NT2/D1 (cell line): ENCODE measurements at regions not wholly inside any gene's neighbourhood (a gene's known extent, or its start where the extent isn't known, plus 50 kb on each side); places are given as distances from the start of the nearest gene placed in this dataset.

Experiments
- DNase-seq: peaks from one replicate; pipeline ENCODE4 v3.0.0-alpha.2; 2011; ENCODE audit warnings: low read depth, low spot score
- H3K27me3 ChIP-seq: 2 replicates; pipeline ENCODE4 v1.6.0; 2011; ENCODE audit warnings: mild to moderate bottlenecking; ENCODE audit not compliant: insufficient read length, insufficient read depth
- H3K36me3 ChIP-seq: 2 replicates; pipeline ENCODE4 v1.6.1; 2011; ENCODE audit warnings: mild to moderate bottlenecking, low read length, mixed read lengths; ENCODE audit not compliant: insufficient read depth, insufficient read length
- H3K4me1 ChIP-seq: 2 replicates; pipeline ENCODE4 v1.5.1; 2011; ENCODE audit not compliant: insufficient read depth, insufficient read length
- H3K4me3 ChIP-seq: 2 replicates; pipeline ENCODE4 v1.5.1; 2011; ENCODE audit warnings: low read depth; ENCODE audit not compliant: insufficient read length
- H3K9ac ChIP-seq: 2 replicates; pipeline ENCODE4 v1.6.0; 2011; ENCODE audit warnings: low read depth; ENCODE audit not compliant: insufficient read length
- H3K9me3 ChIP-seq: 2 replicates; pipeline ENCODE4 v1.5.1; 2011; ENCODE audit warnings: mild to moderate bottlenecking, low read length; ENCODE audit not compliant: insufficient read depth
- SUZ12 ChIP-seq: IDR thresholded peaks from 2 replicates; pipeline ENCODE4 v1.6.1; 2011; ENCODE audit not compliant: insufficient read length, insufficient read depth; ENCODE audit errors: extremely low read depth
- YY1 ChIP-seq: IDR thresholded peaks from 2 replicates; pipeline ENCODE4 v1.6.1; 2011; ENCODE audit not compliant: insufficient read length, insufficient read depth
- ZNF274 ChIP-seq: IDR thresholded peaks from 2 replicates; pipeline ENCODE4 v1.6.1; 2011; ENCODE audit warnings: mild to moderate bottlenecking, low read depth, low read length

GRCh38 chr9:26706223-26706622 is 186.4 kb downstream of the CAAP1 start:
- Histone ChIP-seq H3K9me3 (no peaks in the 10 kb centered on the region), H3K4me3 (no peak overlapping the region), H3K9ac (no peak overlapping the region), H3K27me3 (no peaks in the 10 kb centered on the region), H3K36me3 (no peaks in the 10 kb centered on the region), H3K4me1 (no peaks in the 10 kb centered on the region)
- DNase-seq = no peak
- TF ChIP-seq YY1 (no peak), SUZ12 (no peak), ZNF274 (no peak)

GRCh38 chr9:26695298-26695622 is 197.3 kb downstream of the CAAP1 start:
- Histone ChIP-seq H3K27me3 (no peaks in the 10 kb centered on the region), H3K4me3 (no peak overlapping the region), H3K9me3 (peaks cover 18% of the 10 kb centered on the region), H3K4me1 (no peaks in the 10 kb centered on the region), H3K9ac (no peak overlapping the region), H3K36me3 (no peaks in the 10 kb centered on the region)
- DNase-seq = no peak
- TF ChIP-seq YY1 (no peak), SUZ12 (no peak)

GRCh38 chr9:26694381-26695297 is 198.0 kb downstream of the CAAP1 start:
- Histone ChIP-seq H3K4me1 (no peaks in the 10 kb centered on the region), H3K27me3 (no peaks in the 10 kb centered on the region), H3K36me3 (no peaks in the 10 kb centered on the region), H3K4me3 (no peak overlapping the region), H3K9me3 (peaks cover 15% of the 10 kb centered on the region), H3K9ac (no peak overlapping the region)
- DNase-seq = no peak
- TF ChIP-seq SUZ12 = no peak
- TF ChIP-seq YY1 = no peak
- no peak for TF ChIP-seq ZNF274

GRCh38 chr9:26689041-26689440 is 203.6 kb downstream of the CAAP1 start:
- Histone ChIP-seq H3K4me1 (no peaks in the 10 kb centered on the region), H3K9ac (no peak overlapping the region), H3K9me3 (no peaks in the 10 kb centered on the region), H3K4me3 (no peak overlapping the region), H3K36me3 (no peaks in the 10 kb centered on the region), H3K27me3 (no peaks in the 10 kb centered on the region)
- no peak for TF ChIP-seq SUZ12
- TF ChIP-seq YY1 = no peak
- TF ChIP-seq ZNF274 = no peak
- no peak for DNase-seq

- Histone ChIP-seq H3K4me3 (no peak overlapping the region), H3K27me3 (no peaks in the 10 kb centered on the region), H3K4me1 (no peaks in the 10 kb centered on the region), H3K9me3 (no peaks in the 10 kb centered on the region), H3K9ac (no peak overlapping the region), H3K36me3 (no peaks in the 10 kb centered on the region)
- TF ChIP-seq ZNF274 (no peak), SUZ12 (no peak), YY1 (no peak)
- no peak for DNase-seq
These were observed 205.2 kb downstream of the CAAP1 start for GRCh38 chr9:26687421-26687820.

GRCh38 chr9:26685818-26686217 is 206.8 kb downstream of the CAAP1 start:
- no peak for DNase-seq
- H3K36me3 ChIP-seq = no peaks in the 10 kb centered on the region
- TF ChIP-seq YY1 (no peak), ZNF274 (no peak), SUZ12 (no peak)
- no peaks in the 10 kb centered on the region for H3K4me1 ChIP-seq
- no peak overlapping the region for H3K4me3 ChIP-seq
- no peaks in the 10 kb centered on the region for H3K27me3 ChIP-seq
- H3K9ac ChIP-seq = no peak overlapping the region
- peaks cover 4% of the 10 kb centered on the region; the same call in 1 of the 2 replicates for H3K9me3 ChIP-seq

- TF ChIP-seq SUZ12 (no peak), YY1 (no peak), ZNF274 (no peak)
- no peaks in the 10 kb centered on the region for H3K4me1 ChIP-seq
- H3K36me3 ChIP-seq = no peaks in the 10 kb centered on the region
- peaks cover 4% of the 10 kb centered on the region; the same call in 1 of the 2 replicates for H3K9me3 ChIP-seq
- no peak overlapping the region for H3K4me3 ChIP-seq
- no peak overlapping the region for H3K9ac ChIP-seq
- no peaks in the 10 kb centered on the region for H3K27me3 ChIP-seq
- no peak for DNase-seq
These were observed 208.6 kb downstream of the CAAP1 start for GRCh38 chr9:26684029-26684428.
